Mammary epithelial cell (primary cell): ENCODE measurements at regions not wholly inside any gene's neighbourhood (a gene's known extent, or its start where the extent isn't known, plus 50 kb on each side); places are given as distances from the start of the nearest gene placed in this dataset.

ENCODE experiments used
- CTCF ChIP-seq, 2 donors: IDR thresholded peaks in 1 of 2; conservative IDR thresholded peaks in 1 of 2; 2 replicates each; pipeline ENCODE4 v1.5.1; 2011 to 2012; ENCODE audit warnings: inconsistent platforms in 2 of 2, low read length in 2 of 2, mild to moderate bottlenecking in 2 of 2, control low read depth in 1 of 2, low read depth in 1 of 2; ENCODE audit not compliant: insufficient read depth in 1 of 2; ENCODE audit errors: extremely low read depth in 1 of 2
- EZH2 ChIP-seq: IDR thresholded peaks from 2 replicates; pipeline ENCODE4 v1.6.1; 2012; ENCODE audit warnings: low read length, inconsistent platforms, borderline replicate concordance

GRCh38 chr1:219544163-219544846, 68.6 kb downstream of the ZC3H11B start:
- TF ChIP-seq EZH2, result no peak
- peak in 1 of 2 donors; percentile 1 for TF ChIP-seq CTCF (conservative IDR thresholded peaks at IDR 0.05 in 1 of 2, IDR thresholded peaks at IDR 0.05 in 1 of 2; ENCODE audit: extremely low read depth in 1 of 2, insufficient read depth in 1 of 2, low read depth in 1 of 2, low read length in 2 of 2)
